ENCODE measurements at regions not wholly inside any gene's neighbourhood (a gene's known extent, or its start where the extent isn't known, plus 50 kb on each side); places are given as distances from the start of the nearest gene placed in this dataset.

GRCh38 chr2:13495051-13495450 is 778.3 kb downstream of the TRIB2 start:
- H3K36me3 ChIP-seq (ENCODE audit: control insufficient read depth in 2 of 4, insufficient read depth in 4 of 4, low read length in 3 of 4): no peaks in the 10 kb centered on the region
- DNase-seq (ENCODE audit: low read depth in 1 of 2, low spot score in 2 of 2): no peak
- no peak overlapping the region for H2BK15ac ChIP-seq (ENCODE audit: low read length)
- no peak overlapping the region for H3K18ac ChIP-seq (ENCODE audit: extremely low read depth, low read length)
- no peak overlapping the region for H3K4me2 ChIP-seq (ENCODE audit: insufficient read depth in 1 of 2, low read depth in 2 of 2, low read length in 2 of 2)
- no peak overlapping the region for H2AFZ ChIP-seq (ENCODE audit: low read length)
- H3K79me2 ChIP-seq (ENCODE audit: control insufficient read depth in 1 of 2, insufficient read depth in 2 of 2, low read length in 2 of 2): no peaks in the 10 kb centered on the region
- no peaks in the 10 kb centered on the region for H3K23me2 ChIP-seq (ENCODE audit: low read depth, low read length)
- H3K56ac ChIP-seq (replicated peaks; ENCODE audit: insufficient read length, low read depth, low read length): no peak overlapping the region
- no peaks in the 10 kb centered on the region for H3K4me1 ChIP-seq (replicated peaks in 1 of 4; ENCODE audit: control insufficient read depth in 3 of 4, insufficient read depth in 4 of 4, low read length in 3 of 4)
- H4K20me1 ChIP-seq (replicated peaks in 1 of 2; ENCODE audit: control insufficient read depth in 1 of 2, insufficient read depth in 2 of 2, low read length in 2 of 2): no peaks in the 10 kb centered on the region
- H3K27ac ChIP-seq (ENCODE audit: low read depth, low read length): no peak overlapping the region
- no peak overlapping the region for H3K23ac ChIP-seq (ENCODE audit: insufficient read length)
- H3K9me3 ChIP-seq (ENCODE audit: insufficient read depth in 2 of 2, low read depth in 1 of 2, low read length in 1 of 2): peaks cover 0 to 6% of the 10 kb centered on the region in 2 experiments; a peak in 1 of 4 replicates
- no peak overlapping the region for H3K4me3 ChIP-seq (ENCODE audit: extremely low read depth in 1 of 4, insufficient read depth in 2 of 4, low read depth in 3 of 4, low read length in 4 of 4)
- H3K9ac ChIP-seq (replicated peaks in 1 of 4; ENCODE audit: extremely low read depth in 1 of 4, low read depth in 3 of 4, low read length in 3 of 4): no peak overlapping the region
- CTCF ChIA-PET (ENCODE audit: partially characterized antibody): no interaction called here
- no peak for TF ChIP-seq YY1 (IDR thresholded peaks at IDR 0.05; ENCODE audit: low read depth, low read length)
- TF ChIP-seq SUZ12 (IDR thresholded peaks at IDR 0.05; ENCODE audit: low read length): no peak
- no peak for TF ChIP-seq SIN3A (conservative IDR thresholded peaks at IDR 0.05 in 1 of 2, IDR thresholded peaks at IDR 0.05 in 1 of 2; ENCODE audit: low read depth in 1 of 2, low read length in 2 of 2)
- no peak overlapping the region for H3K4ac ChIP-seq (replicated peaks; ENCODE audit: insufficient read length, low read depth, low read length)
- H2BK5ac ChIP-seq (ENCODE audit: low read depth, low read length): no peak overlapping the region
- no peak overlapping the region for H2AK5ac ChIP-seq (ENCODE audit: low read depth, low read length)
- no peak overlapping the region for H3K14ac ChIP-seq (ENCODE audit: insufficient read length)
- FAIRE-seq: no peak
- H4K5ac ChIP-seq (ENCODE audit: insufficient read length, low read depth, low read length): no peak overlapping the region
- no peak overlapping the region for H4K91ac ChIP-seq (replicated peaks; ENCODE audit: insufficient read length, low read length)
- no peak overlapping the region for H2BK12ac ChIP-seq (ENCODE audit: low read depth, low read length)
- no peak overlapping the region for H2BK120ac ChIP-seq (replicated peaks; ENCODE audit: low read depth, low read length)
- WGBS, 2 experiments (ENCODE audit: extremely low coverage in 1 of 2, insufficient coverage in 1 of 2, insufficient read length in 1 of 2, insufficient replicate concordance in 2 of 2, low coverage in 1 of 2, low lambda C conversion rate in 2 of 2, missing lambda C conversion rate in 1 of 2): 91% methylated on average over 2 of the region's 2 CpGs; no CpG with 5 or more reads in 1 of the 2 experiments
- no peaks in the 10 kb centered on the region for H3K27me3 ChIP-seq (replicated peaks in 1 of 4; ENCODE audit: control insufficient read depth in 3 of 4, extremely low read depth in 1 of 4, insufficient read depth in 3 of 4, low read length in 3 of 4)
- no peak overlapping the region for H4K8ac ChIP-seq (ENCODE audit: extremely low read depth, insufficient read depth, low read length)
- POLR2A ChIA-PET (ENCODE audit: partially characterized antibody): no interaction called here
- H3K79me1 ChIP-seq (ENCODE audit: low read depth, low read length): no peaks in the 10 kb centered on the region
- no peak overlapping the region for H2BK20ac ChIP-seq (ENCODE audit: low read length)

All from H1 (cell line).